GM21447 (cell line): ENCODE measurements at regions not wholly inside any gene's neighbourhood (a gene's known extent, or its start where the extent isn't known, plus 50 kb on each side); places are given as distances from the start of the nearest gene placed in this dataset.
"Not testable (repeated sequence)": the region's sequence is repeated elsewhere in the genome, so short reads cannot be mapped to it uniquely, and the experiment has no call there.

Source experiments
- ATAC-seq: cut with Tn5 transposase; IDR thresholded peaks from one replicate; pipeline ENCODE4 v1.9.1; 2021; ENCODE audit not compliant: unreplicated experiment

GRCh38 chr1:157270705-157271274 is 132.6 kb upstream of the ETV3 start:
- ATAC-seq = no peak

GRCh38 chr1:157269656-157270375 is 131.6 kb upstream of the ETV3 start:
- peak; percentile 86 for ATAC-seq

- ATAC-seq = no peak
Measured at GRCh38 chr1:157262891-157263290, 124.7 kb upstream of the ETV3 start.

- no peak for ATAC-seq
Measured at GRCh38 chr1:157262422-157262821, 124.2 kb upstream of the ETV3 start.

GRCh38 chr1:157255891-157256290 is 117.7 kb upstream of the ETV3 start:
- not testable (repeated sequence) for ATAC-seq

GRCh38 chr1:157254183-157254582 is 116.0 kb upstream of the ETV3 start:
- not testable (repeated sequence) for ATAC-seq

- no peak for ATAC-seq
Measured at GRCh38 chr1:157252473-157252872, 114.3 kb upstream of the ETV3 start.

- ATAC-seq = no peak
Measured at GRCh38 chr1:157249739-157250138, 111.5 kb upstream of the ETV3 start.

- ATAC-seq = peak; percentile 79
Measured at GRCh38 chr1:157249326-157249725, 111.1 kb upstream of the ETV3 start.

GRCh38 chr1:157247764-157248049 is 109.5 kb upstream of the ETV3 start:
- ATAC-seq = not testable (repeated sequence)

- no peak for ATAC-seq
Measured at GRCh38 chr1:157247005-157247763, 109.0 kb upstream of the ETV3 start.

- no peak for ATAC-seq
Measured at GRCh38 chr1:157245823-157246222, 107.6 kb upstream of the ETV3 start.

GRCh38 chr1:157241185-157241538 is 103.0 kb upstream of the ETV3 start:
- no peak for ATAC-seq

- ATAC-seq = peak; percentile 77
Measured at GRCh38 chr1:157240495-157241184, 102.4 kb upstream of the ETV3 start.

- ATAC-seq = no peak
Measured at GRCh38 chr1:157239936-157240335, 101.7 kb upstream of the ETV3 start.

- ATAC-seq = no peak
Measured at GRCh38 chr1:157238585-157238984, 100.4 kb upstream of the ETV3 start.

- no peak for ATAC-seq
Measured at GRCh38 chr1:157237981-157238380, 99.8 kb upstream of the ETV3 start.

- ATAC-seq = no peak
Measured at GRCh38 chr1:157237522-157237921, 99.3 kb upstream of the ETV3 start.

- ATAC-seq = no peak
Measured at GRCh38 chr1:157236072-157236471, 97.9 kb upstream of the ETV3 start.

- no peak for ATAC-seq
Measured at GRCh38 chr1:157235307-157235706, 97.1 kb upstream of the ETV3 start.

GRCh38 chr1:157234705-157235273 is 96.6 kb upstream of the ETV3 start:
- no peak for ATAC-seq
